Kidney glomerular epithelial cell (primary cell): ENCODE measurements at regions not wholly inside any gene's neighbourhood (a gene's known extent, or its start where the extent isn't known, plus 50 kb on each side); places are given as distances from the start of the nearest gene placed in this dataset.

Experiments used
- DNase-seq: peaks from one replicate; lab custom pipeline; 2025; lab: John Stamatoyannopoulos, UW

- no peak for DNase-seq
Observed at GRCh38 chr1:199109160-199109559, 470.3 kb downstream of the PTPRC start.

GRCh38 chr1:199112365-199112764, 473.5 kb downstream of the PTPRC start:
- DNase-seq = no peak

DNA sequence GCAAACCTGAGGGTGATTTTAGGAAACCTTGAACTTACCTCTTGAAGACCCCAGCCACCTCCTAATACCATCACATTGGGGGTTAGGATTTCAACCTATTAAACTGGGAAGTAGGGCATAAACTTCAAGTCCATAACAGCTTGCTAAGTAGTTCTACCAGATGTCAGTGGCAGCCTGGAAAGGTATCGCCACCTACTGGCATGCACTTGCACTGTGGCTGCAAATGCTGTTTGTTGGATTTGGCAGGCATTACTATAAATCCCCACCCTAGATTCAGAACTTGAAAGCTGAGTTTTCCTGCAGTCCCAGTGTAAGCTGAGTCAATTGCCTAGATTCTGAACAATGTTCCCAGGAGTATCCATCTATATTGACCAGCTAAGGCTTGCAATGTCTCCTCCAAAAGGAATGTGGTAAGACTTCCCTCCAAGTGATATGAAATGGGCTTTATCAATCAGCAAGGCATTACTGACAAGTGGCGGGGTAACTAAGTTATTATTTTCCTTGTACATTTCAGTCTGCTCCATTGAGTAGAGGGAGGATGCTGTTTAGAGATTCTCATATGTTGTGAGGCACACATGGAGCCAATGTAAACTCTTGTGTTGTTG, 474.5 kb downstream of the PTPRC start:
- DNase-seq = peak; percentile 13

- no peak for DNase-seq
Observed at GRCh38 chr1:199116488-199116887, 477.6 kb downstream of the PTPRC start.

- no peak for DNase-seq
Observed at GRCh38 chr1:199121047-199121446, 482.2 kb downstream of the PTPRC start.

DNA sequence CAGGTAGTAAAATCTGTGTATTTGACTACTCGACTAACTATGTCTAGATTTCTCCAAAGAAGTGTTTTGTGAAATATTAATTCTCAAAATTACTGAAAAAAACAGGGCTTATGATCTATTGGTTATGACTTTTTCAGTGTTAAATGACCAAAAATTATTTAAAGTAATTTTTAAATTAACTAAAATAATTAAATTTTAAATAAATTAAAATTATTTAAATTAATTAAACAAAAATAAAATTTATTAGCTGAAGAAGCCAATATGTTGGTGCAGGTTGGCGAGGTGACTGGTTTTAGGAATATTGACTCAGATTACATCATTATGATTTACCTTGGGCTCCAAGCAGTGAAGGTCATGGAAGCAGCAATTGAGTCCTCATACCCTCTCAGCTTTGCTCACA, 483.2 kb downstream of the PTPRC start:
- DNase-seq = no peak

DNA sequence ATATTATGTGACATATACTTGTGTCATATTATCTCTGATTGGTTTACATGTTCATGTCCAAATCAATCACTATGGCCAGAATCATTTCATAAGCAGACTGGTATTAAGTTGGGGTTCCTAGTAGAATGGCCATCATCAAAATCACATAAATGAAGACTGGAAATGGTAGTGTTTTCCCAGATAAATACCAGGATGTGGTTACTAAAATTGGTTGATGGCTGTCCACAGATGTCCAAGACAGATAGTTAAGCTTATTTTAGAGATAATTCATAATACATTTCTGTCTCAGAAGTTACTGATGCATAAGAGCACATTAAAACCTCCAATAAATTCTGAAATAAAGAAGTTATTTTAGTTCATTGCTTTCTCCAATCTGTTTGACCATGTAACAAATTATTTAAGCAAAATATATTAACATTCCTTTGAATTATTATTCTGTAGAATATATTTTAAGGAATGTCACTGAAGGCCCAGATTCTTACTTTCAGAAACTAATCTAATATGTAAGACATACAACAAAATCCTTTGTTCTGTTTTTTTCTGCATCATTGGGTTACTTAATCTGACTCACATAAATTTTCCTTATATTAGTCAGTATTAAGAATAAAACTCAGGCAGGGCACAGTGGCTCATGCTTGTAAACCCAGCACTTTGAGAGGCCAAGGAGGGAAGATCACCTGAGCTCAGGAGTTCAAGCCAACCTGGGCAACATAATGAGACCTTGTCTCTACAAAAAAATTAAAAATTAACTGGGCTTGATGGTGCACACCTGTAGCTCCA, 483.9 kb downstream of the PTPRC start:
- peak; percentile 79 for DNase-seq

DNA sequence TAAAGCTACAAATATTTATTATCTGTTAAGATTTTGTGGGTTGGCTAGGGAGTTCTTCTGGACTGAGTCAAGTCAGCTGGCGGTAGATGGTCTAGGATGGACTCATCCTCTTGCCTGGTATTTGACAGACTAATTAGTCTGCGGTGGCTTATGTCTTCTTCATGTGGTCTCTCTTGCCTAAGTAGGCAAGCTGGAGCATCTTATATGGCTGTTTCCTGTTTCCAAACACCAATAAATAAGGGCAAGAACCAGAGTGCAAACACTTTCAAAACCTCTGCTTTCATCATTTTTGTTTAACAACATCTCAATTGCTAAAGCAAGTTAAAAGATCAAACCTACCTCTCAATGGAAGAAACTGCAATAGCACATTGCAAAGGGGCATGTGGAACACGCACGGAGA, 484.8 kb downstream of the PTPRC start:
- no peak for DNase-seq

- DNase-seq = no peak
Observed at GRCh38 chr1:199124351-199124750, 485.5 kb downstream of the PTPRC start.

DNA sequence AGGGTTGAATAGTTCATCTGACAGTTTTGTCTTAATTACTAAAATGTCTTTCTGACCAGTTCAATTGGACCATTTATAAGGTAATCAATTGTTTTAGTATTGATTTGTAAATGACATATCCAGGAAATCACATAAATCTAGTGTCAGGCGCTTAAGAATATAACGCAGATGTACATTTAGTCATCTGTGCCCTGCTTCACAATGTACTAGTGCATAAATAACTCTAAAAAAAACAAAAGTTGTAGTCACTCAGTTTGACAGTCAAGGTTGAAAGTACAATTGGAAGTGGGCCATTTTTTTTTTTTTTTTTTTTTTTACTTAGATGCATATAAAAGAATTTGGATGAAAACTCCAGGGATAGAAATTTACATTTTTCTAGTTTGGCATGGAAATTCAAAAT, 490.4 kb downstream of the PTPRC start:
- DNase-seq = peak; percentile 50

DNA sequence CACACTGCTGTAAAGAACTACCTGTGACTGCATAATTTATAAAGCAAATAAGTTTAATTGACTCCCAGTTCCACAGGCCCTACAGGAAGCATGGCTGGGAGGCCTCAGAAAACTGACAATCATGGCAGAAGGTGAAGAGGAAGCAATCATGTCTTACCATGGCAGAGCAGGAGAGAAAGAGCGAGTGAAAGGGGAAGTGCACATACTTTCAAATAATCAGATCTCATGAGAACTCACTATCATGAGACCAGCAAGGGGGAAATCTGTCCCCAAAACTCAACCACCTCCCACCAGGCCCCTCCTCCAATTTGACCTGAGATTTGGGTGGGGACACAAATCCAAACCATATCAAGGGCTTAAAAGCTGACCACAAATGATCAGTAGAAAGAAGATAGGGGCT, 493.2 kb downstream of the PTPRC start:
- no peak for DNase-seq

DNA sequence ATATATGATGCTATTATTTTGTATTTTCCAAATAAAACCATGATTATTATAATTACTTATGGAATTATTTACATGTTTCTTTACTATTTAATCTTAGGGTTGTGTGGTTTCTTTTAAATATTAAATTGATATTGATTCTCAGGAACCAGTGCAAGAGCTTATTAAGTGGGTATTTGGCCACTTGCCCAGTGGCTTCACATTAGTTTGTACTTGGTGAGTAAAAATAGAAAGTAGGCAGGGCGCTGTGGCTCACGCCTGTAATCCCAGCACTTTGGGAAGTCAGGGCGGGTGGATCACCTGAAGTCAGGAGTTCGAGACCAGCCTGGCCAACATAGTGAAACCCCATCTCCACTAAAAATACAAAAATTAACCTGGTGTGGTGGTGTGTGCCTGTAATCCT, 497.1 kb downstream of the PTPRC start:
- DNase-seq = no peak

DNA sequence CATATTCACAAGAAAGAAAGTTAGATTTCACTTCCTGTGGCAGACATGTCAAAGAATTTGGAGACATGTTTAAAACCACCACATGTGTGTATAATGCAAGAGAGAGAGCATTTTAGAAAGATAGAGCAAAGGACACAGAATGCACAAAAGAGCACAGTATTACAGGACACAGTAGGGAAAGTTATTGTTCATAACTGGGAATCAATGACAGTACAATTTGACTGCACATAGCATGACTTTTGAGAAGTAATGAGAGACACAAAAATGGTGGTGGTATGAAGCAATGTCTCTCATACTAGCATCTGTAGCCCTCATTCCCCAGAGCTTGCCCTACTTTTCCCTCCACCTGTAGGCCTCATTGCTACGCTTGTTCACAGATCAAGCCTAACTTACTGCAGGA, 499.2 kb downstream of the PTPRC start:
- no peak for DNase-seq

DNA sequence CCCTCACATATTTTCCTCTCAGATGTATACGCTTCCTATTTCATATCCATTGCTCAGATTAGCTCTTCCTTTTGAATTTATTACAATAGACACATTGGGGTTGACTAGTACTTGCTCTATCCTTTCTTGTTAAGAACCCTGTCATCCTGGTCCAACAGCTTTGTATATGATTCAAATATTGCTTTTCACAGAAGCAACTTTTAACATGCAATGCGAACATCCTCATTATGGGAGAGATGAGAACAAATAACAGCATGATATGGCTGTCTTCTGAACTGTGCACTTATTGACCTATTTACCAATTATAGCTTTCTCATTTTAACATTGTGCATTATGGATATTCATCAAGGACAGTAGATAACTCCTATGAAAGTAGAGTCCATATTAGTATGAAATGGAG, 510.8 kb downstream of the PTPRC start:
- DNase-seq = no peak

DNA sequence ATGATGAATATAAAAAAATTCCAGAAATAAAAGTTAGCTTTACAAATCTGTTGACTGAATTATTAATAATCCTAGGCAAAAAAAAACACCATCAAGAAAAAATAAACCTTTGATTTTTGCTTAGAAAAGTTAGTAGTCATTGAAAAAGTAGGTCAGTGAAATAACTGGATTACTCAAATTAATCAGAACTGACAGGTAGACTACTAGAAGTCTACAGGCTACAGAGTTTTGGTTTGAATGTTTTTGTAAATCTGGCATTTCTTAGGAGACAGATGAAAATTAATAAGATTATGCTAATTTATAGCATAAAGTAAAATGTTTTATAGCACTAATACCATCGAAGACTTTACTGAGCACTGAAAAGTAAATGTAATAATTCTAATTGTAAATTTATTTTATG, 511.9 kb downstream of the PTPRC start:
- no peak for DNase-seq

GRCh38 chr1:199151634-199152425, 513.0 kb downstream of the PTPRC start:
- no peak for DNase-seq

DNA sequence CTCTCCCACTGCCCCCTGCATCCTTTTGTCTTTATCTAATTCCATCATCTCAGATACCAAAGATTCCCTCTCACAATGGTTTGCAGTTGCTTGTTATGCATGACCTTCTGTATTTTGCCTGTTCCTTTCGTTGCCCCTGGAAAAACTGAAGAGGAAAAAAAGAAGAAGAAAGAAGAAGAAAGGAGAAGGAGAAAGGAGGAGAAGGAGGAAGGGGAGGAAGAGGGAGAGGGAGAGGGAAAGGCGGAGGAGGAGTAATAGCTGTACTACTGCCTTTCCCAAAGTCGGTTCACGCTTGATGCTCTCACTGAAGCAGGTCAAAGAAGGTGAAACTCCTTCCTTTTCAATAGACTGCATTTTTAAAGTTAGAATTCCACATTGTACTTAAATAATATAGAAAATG, 513.8 kb downstream of the PTPRC start:
- no peak for DNase-seq

DNA sequence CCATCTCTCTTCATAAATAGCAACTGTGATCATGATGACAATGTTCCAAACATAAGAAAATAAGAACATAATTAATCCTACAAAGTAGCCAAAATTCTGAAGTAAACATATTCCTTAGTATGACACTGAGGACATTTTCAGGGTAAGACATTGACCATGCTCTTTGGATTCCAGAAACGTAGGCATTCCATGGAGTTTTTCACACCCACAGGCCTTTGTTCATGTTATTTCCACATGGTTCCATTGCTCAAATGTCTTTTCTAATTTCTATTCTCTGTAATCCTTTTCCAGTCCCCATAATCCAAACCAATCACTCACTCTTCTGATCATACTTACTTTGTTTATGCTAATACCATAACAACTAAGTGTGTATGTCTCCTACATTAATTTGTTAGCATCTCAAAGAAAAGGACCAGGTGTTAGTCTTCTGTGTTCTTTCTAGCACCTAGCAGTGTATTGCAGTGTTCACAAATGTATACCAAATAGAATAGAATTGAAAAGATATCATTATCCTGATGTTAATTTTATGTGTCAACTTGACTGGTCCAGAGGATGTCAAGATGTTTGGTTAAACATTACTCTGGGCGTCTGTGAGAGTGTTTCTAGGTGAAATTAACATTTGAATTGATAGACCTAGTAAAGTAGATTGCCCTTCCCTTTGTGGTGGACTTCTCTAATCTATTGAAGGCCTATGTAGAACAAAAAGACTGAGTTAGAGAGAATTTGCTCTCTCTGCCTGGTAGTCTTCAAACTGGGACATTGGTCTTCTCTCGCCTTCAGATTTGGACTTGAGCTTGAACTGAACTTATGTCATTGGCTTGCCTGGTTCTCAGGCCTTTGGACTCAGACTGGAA, 516.6 kb downstream of the PTPRC start:
- no peak for DNase-seq

DNA sequence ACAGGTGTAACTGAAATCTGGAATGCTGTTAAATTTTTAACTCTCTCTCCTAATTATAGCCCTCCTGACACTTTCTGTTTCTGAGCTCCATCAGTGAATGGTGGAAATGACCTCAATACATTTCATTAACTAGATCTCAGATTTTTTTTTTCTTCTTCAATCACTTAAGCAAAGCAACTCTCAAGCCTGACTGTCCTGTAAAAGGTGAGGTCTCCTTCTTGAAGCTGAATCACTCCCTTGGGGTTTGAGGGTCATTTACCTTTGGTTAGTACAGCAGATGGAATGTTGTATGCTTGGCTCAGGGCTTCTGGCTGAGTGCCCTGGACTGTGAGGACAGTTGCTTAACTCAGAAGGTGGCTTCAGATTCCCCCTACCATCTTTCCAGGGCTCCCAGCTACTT, 518.7 kb downstream of the PTPRC start:
- peak; percentile 29 for DNase-seq

GRCh38 chr1:199160521-199161318, 521.9 kb downstream of the PTPRC start:
- no peak for DNase-seq

- DNase-seq = no peak
Observed at GRCh38 chr1:199161319-199161680, 522.5 kb downstream of the PTPRC start.
